Skeletal muscle satellite cell (primary cell): ENCODE measurements at regions not wholly inside any gene's neighbourhood (a gene's known extent, or its start where the extent isn't known, plus 50 kb on each side); places are given as distances from the start of the nearest gene placed in this dataset.
A peak's percentile ranks its signal among the peaks of the same experiment; 100 is the strongest.

Experiments used
- H3K27me3 ChIP-seq: 2 replicates; pipeline ENCODE4 v1.7.0; 2013; ENCODE audit warnings: low read length; ENCODE audit not compliant: control insufficient read depth, insufficient read depth
- H3K36me3 ChIP-seq: 2 replicates; pipeline ENCODE4 v1.7.0; 2013; ENCODE audit warnings: mild to moderate bottlenecking, control low read depth, low read length; ENCODE audit not compliant: insufficient read depth
- H3K4me1 ChIP-seq: 2 replicates; pipeline ENCODE4 v1.7.0; 2013; ENCODE audit warnings: low read length; ENCODE audit not compliant: control insufficient read depth, insufficient read depth
- H3K4me2 ChIP-seq: 2 replicates; pipeline ENCODE4 v1.7.0; 2013; ENCODE audit warnings: mild to moderate bottlenecking, low read length
- H3K4me3 ChIP-seq: 2 replicates; pipeline ENCODE4 v1.7.0; 2013; ENCODE audit warnings: low read length
- H3K9ac ChIP-seq: 2 replicates; pipeline ENCODE4 v1.7.0; 2013; ENCODE audit warnings: mild to moderate bottlenecking, low read depth, low read length, moderate library complexity
- H3K9me3 ChIP-seq: replicated peaks from 2 replicates; pipeline ENCODE4 v1.7.0; 2013; ENCODE audit warnings: mild to moderate bottlenecking, control low read depth, low read length

GRCh38 chr5:153880106-153880505 lies 158.6 kb downstream of the FAM114A2 start:
- no peaks in the 10 kb centered on the region for H3K36me3 ChIP-seq
- no peaks in the 10 kb centered on the region for H3K27me3 ChIP-seq
- H3K9ac ChIP-seq, result no peak overlapping the region
- H3K9me3 ChIP-seq, result no peaks in the 10 kb centered on the region
- peaks cover 10% of the 10 kb centered on the region for H3K4me1 ChIP-seq
- H3K4me3 ChIP-seq, result no peak overlapping the region
- no peak overlapping the region for H3K4me2 ChIP-seq

- Histone ChIP-seq H3K4me2 (no peak overlapping the region), H3K4me1 (peaks cover 10% of the 10 kb centered on the region), H3K4me3 (no peak overlapping the region), H3K9me3 (no peaks in the 10 kb centered on the region), H3K36me3 (no peaks in the 10 kb centered on the region), H3K9ac (no peak overlapping the region), H3K27me3 (no peaks in the 10 kb centered on the region)
Measured at GRCh38 chr5:153879596-153879995, 159.1 kb downstream of the FAM114A2 start.

- no peaks in the 10 kb centered on the region for H3K27me3 ChIP-seq
- no peak overlapping the region for H3K9ac ChIP-seq
- peaks cover 11% of the 10 kb centered on the region for H3K4me1 ChIP-seq
- H3K9me3 ChIP-seq, result no peaks in the 10 kb centered on the region
- H3K4me2 ChIP-seq, result no peak overlapping the region
- no peak overlapping the region for H3K4me3 ChIP-seq
- H3K36me3 ChIP-seq, result no peaks in the 10 kb centered on the region
Measured at GRCh38 chr5:153866176-153866575, 172.5 kb downstream of the FAM114A2 start.

- Histone ChIP-seq H3K4me2 (no peak overlapping the region), H3K4me1 (peaks cover 11% of the 10 kb centered on the region), H3K27me3 (no peaks in the 10 kb centered on the region), H3K36me3 (no peaks in the 10 kb centered on the region), H3K9ac (no peak overlapping the region), H3K4me3 (no peak overlapping the region), H3K9me3 (no peaks in the 10 kb centered on the region)
Measured at GRCh38 chr5:153865016-153865415, 173.7 kb downstream of the FAM114A2 start.

- Histone ChIP-seq H3K4me1 (peaks cover 11% of the 10 kb centered on the region), H3K36me3 (no peaks in the 10 kb centered on the region), H3K9me3 (no peaks in the 10 kb centered on the region), H3K4me3 (no peak overlapping the region), H3K27me3 (no peaks in the 10 kb centered on the region), H3K9ac (no peak overlapping the region), H3K4me2 (peak overlapping the region; percentile 40)
Measured at GRCh38 chr5:153863951-153864350, 174.8 kb downstream of the FAM114A2 start.
